Heart left ventricle (tissue), 16 donors: ENCODE measurements at regions not wholly inside any gene's neighbourhood (a gene's known extent, or its start where the extent isn't known, plus 50 kb on each side); places are given as distances from the start of the nearest gene placed in this dataset.
"Not testable (repeated sequence)": the region's sequence is repeated elsewhere in the genome, so short reads cannot be mapped to it uniquely, and the experiment has no call there.

Experiments
- ATAC-seq, 4 donors: fragments of 200-7000 bp; cut with Tn5 transposase; one replicate each; pipeline ENCODE4 v1.9.1; 2020 to 2022; ENCODE audit warnings: moderate library complexity in 4 of 4, mild to moderate bottlenecking in 3 of 4, moderate number of reproducible peaks in 1 of 4
- DNase-seq, 5 donors: peaks; one replicate each; pipeline ENCODE4 v3.0.0-alpha.2; 2020
- H3K27ac ChIP-seq, 12 donors: fragments of 200-600 bp; sonication (generic) in 4 of 12; one replicate each; pipeline versions ENCODE4 v1.5.0 to v1.8.0; 2016 to 2022; ENCODE audit warnings: mild to moderate bottlenecking in 2 of 12
- H3K27me3 ChIP-seq, 9 donors: fragments of 200-600 bp; sonication (generic) in 2 of 9; one replicate each; pipeline versions ENCODE4 v1.5.1 to v1.8.0; 2016 to 2022; ENCODE audit warnings: mild to moderate bottlenecking in 3 of 9
- H3K36me3 ChIP-seq, 9 donors: fragments of 200-600 bp; sonication (generic) in 2 of 9; one replicate each; pipeline versions ENCODE4 v1.5.0 to v1.8.0; 2018 to 2022; ENCODE audit warnings: mild to moderate bottlenecking in 2 of 9
- H3K4me1 ChIP-seq, 12 donors: fragments of 200-600 bp; sonication (generic) in 4 of 12; one replicate each; pipeline versions ENCODE4 v1.5.0 to v1.8.0; 2016 to 2022; ENCODE audit warnings: mild to moderate bottlenecking in 3 of 12
- H3K4me3 ChIP-seq, 12 donors: fragments of 200-600 bp; sonication (generic) in 4 of 12; one replicate each; pipeline versions ENCODE4 v1.5.0 to v1.8.0; 2017 to 2022; ENCODE audit warnings: mild to moderate bottlenecking in 9 of 12, moderate library complexity in 4 of 12
- H3K9me3 ChIP-seq, 12 donors: fragments of 200-600 bp; sonication (generic) in 4 of 12; one replicate each; pipeline versions ENCODE4 v1.5.0 to v1.8.0; 2016 to 2022; ENCODE audit warnings: mild to moderate bottlenecking in 1 of 12
- POLR2A ChIP-seq, 2 donors: fragments of 450-650 bp; IDR thresholded peaks; one replicate each; pipeline ENCODE4 v1.6.1; 2017; ENCODE audit warnings: antibody characterized with exemption in 2 of 2, mild to moderate bottlenecking in 2 of 2, moderate library complexity in 2 of 2
- WGBS, 4 donors: extraction: QIAGEN DNeasy Blood & Tissue Kit in 2 of 4; methylation state at CpG; one replicate each; pipeline versions ENCODE4 v1.1.5 to v1.1.7; 2013 to 2018; 5-methylcytosine and 5-hydroxymethylcytosine counted together
- intact Hi-C, 10 donors: fragments of 100-400 bp; cut with DNase I; formaldehyde crosslinking; loops; one replicate each; pipeline versions ENCODE4 v1.11.1 to v1.14.2; 2022
- TF ChIP-seq, protein P1 (sequence below), 12 donors: fragments of 200-600 bp; sonication (generic) in 4 of 12; IDR thresholded peaks; one replicate each; pipeline versions ENCODE4 v1.5.0 to v1.8.0; 2018 to 2022; ENCODE audit warnings: antibody characterized with exemption in 12 of 12, mild to moderate bottlenecking in 5 of 12
- donor health status: ischemic (EF 13 %, LVEDD 7.1; RV severe dilation, severe dysfunction).
- donor health status: healthy with polysubstance abuse.
- donor health status: DM: no; HTN: yes; CAD: no.
- donor health status: DM: no; HTN: no; CAD: no.
- donor health status: ischemic (EF 25% LVEDD 6.9; RV normal size, moderate dysfunction).
- donor health status: ischemic (EF 25% LVEDD 5.7; RV mildly dilated, moderate dysfunction).
- donor health status: healthy.
- donor health status: DM: yes; HTN: yes; CAD: no.
- donor health status: ischemic (EF 35%, LVEDD 5.7; RV mildly dilated, moderate dysfunction).
- donor health status: nonischemic (EF 11% LVEDD 7.7; RV severe dilation, severe dysfunction).
- donor health status: DM: yes; HTN: yes; CAD: no.
- donor health status: PGD.
- donor health status: ischemic (EF 29% LVEDD 5.4; RV normal size, mild dysfunction).
- donor health status: nonischemic (EF 23%, LVEDD 6.1; RV moderate dilation, normal function).

DNA sequence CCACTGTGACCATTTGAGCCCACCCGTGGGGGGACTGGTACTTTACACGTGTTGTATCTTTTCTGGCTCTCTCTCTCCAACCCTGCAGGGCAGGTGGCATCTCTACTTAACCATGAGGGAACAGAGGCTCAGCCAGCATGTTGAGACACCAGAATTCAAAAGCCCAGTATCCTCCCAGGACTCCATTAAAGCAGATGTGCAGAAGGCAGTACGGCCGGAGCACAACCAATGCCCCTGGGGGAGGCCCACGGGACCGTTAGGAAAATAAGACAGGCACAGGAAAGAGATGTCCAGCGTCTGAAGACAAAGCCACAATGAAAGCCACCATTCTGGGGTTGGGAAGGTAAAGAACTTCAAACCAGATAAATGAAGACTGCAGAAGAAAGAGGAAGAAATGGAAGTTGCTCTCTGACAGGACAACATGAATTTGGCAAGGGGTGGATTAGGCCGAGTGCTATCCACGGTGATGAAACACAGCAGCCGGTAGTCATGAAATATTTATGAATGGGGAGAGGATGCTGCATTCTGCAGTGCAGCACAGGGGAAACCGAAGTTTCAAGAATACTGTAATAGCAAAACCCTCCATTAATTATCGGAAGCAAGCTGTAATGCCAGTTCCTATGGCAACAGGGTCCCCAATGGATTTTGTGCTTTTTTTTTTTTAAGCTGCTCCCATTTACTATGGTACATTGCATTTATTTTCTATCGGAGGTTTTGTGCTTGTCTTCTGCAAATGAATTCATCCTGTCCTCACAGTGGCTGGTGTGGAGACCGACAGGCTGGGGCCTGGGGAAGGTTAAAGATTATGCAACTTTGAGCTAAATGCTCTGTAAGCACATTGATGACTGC lies 179.4 kb downstream of the NRN1 start:
- no peak for ATAC-seq
- no peaks in the 10 kb centered on the region for H3K36me3 ChIP-seq
- TF ChIP-seq, protein P1, sequence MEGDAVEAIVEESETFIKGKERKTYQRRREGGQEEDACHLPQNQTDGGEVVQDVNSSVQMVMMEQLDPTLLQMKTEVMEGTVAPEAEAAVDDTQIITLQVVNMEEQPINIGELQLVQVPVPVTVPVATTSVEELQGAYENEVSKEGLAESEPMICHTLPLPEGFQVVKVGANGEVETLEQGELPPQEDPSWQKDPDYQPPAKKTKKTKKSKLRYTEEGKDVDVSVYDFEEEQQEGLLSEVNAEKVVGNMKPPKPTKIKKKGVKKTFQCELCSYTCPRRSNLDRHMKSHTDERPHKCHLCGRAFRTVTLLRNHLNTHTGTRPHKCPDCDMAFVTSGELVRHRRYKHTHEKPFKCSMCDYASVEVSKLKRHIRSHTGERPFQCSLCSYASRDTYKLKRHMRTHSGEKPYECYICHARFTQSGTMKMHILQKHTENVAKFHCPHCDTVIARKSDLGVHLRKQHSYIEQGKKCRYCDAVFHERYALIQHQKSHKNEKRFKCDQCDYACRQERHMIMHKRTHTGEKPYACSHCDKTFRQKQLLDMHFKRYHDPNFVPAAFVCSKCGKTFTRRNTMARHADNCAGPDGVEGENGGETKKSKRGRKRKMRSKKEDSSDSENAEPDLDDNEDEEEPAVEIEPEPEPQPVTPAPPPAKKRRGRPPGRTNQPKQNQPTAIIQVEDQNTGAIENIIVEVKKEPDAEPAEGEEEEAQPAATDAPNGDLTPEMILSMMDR (IDR thresholded peaks at IDR 0.05) = no peak
- TF ChIP-seq POLR2A (IDR thresholded peaks at IDR 0.05) = no peak
- H3K27me3 ChIP-seq = no peaks in the 10 kb centered on the region
- no peak overlapping the region for H3K27ac ChIP-seq
- H3K9me3 ChIP-seq = no peaks in the 10 kb centered on the region
- peaks cover 0 to 17% (median 2%) of the 10 kb centered on the region in 12 donors for H3K4me1 ChIP-seq
- DNase-seq = no peak
- 49 to 58% (median 58%) methylated on average over 14 of the region's 14 CpGs for WGBS, 4 donors
- no peak overlapping the region for H3K4me3 ChIP-seq
- intact Hi-C loops = no loop called here

- H3K4me1 ChIP-seq = peaks cover 0 to 11% (median 0%) of the 10 kb centered on the region in 12 donors
- not testable (repeated sequence) for ATAC-seq
- WGBS, 4 donors = 86 to 97% (median 90%) methylated on average over 8 of the region's 8 CpGs
Observed at GRCh38 chr6:5824382-5824983, 182.2 kb downstream of the NRN1 start.

More at GRCh38 chr6:5824382-5824983, 182.2 kb downstream of the NRN1 start:
- H3K27me3 ChIP-seq, H3K27ac ChIP-seq, DNase-seq, H3K4me3 ChIP-seq, H3K36me3 ChIP-seq, intact Hi-C loops, H3K9me3 ChIP-seq: not testable (repeated sequence)
